Activated CD4-positive, alpha-beta memory T cell treated with anti-CD3 and anti-CD28 coated beads, Interleukin-2, amount 10 ng/mL, durations not matched to agents 7 days and 5 days (primary cell): ENCODE measurements at regions not wholly inside any gene's neighbourhood (a gene's known extent, or its start where the extent isn't known, plus 50 kb on each side); places are given as distances from the start of the nearest gene placed in this dataset.
A peak's percentile ranks its signal among the peaks of the same experiment; 100 is the strongest.
"Not testable (repeated sequence)": the region's sequence is repeated elsewhere in the genome, so short reads cannot be mapped to it uniquely, and the experiment has no call there.

ENCODE experiments used
- CTCF ChIA-PET: fragments of 350-600 bp; sonication (Branson Sonifier 250); formaldehyde crosslinking; loops from one replicate; lab custom pipeline; 2021; ENCODE audit warnings: antibody characterized with exemption, inconsistent platforms; lab: Charles Lee
- POLR2A ChIA-PET: fragments of 350-600 bp; sonication (Branson Sonifier 250); formaldehyde crosslinking; loops from one replicate; lab custom pipeline; 2021; ENCODE audit warnings: antibody characterized with exemption; lab: Charles Lee
- DNase-seq: peaks from one replicate; pipeline ENCODE4 v3.0.0-alpha.2; 2020
- H3K27ac Mint-ChIP-seq: one replicate; pipeline ENCODE4 v1.8.0; 2021; ENCODE audit warnings: mild to moderate bottlenecking, mixed read lengths
- H3K27me3 Mint-ChIP-seq: one replicate; pipeline ENCODE4 v1.8.0; 2021; ENCODE audit warnings: mixed read lengths
- H3K36me3 Mint-ChIP-seq: one replicate; pipeline ENCODE4 v1.8.0; 2021; ENCODE audit warnings: low read depth, mixed read lengths
- H3K4me1 Mint-ChIP-seq: one replicate; pipeline ENCODE4 v1.8.0; 2021; ENCODE audit warnings: mixed read lengths
- H3K4me3 Mint-ChIP-seq: one replicate; pipeline ENCODE4 v1.8.0; 2021; ENCODE audit warnings: mild to moderate bottlenecking, mixed read lengths
- H3K9me3 Mint-ChIP-seq: one replicate; pipeline ENCODE4 v1.8.0; 2021; ENCODE audit warnings: mixed read lengths

GRCh38 chr10:22111705-22112104, 106.1 kb downstream of the EBLN1 start:
- Mint-ChIP-seq H3K4me1 (peaks cover 7% of the 10 kb centered on the region), H3K27me3 (peaks cover 15% of the 10 kb centered on the region), H3K27ac (no peak overlapping the region), H3K9me3 (no peaks in the 10 kb centered on the region), H3K4me3 (no peak overlapping the region), H3K36me3 (no peaks in the 10 kb centered on the region)
- POLR2A ChIA-PET: no interaction called here
- CTCF ChIA-PET: no interaction called here
- no peak for DNase-seq

- ChIA-PET CTCF (no interaction called here), POLR2A (no interaction called here)
- H3K4me3 Mint-ChIP-seq: no peak overlapping the region
- H3K9me3 Mint-ChIP-seq: no peaks in the 10 kb centered on the region
- peaks cover 7% of the 10 kb centered on the region for H3K4me1 Mint-ChIP-seq
- no peak overlapping the region for H3K27ac Mint-ChIP-seq
- DNase-seq: no peak
- H3K36me3 Mint-ChIP-seq: no peaks in the 10 kb centered on the region
- peaks cover 14% of the 10 kb centered on the region for H3K27me3 Mint-ChIP-seq
Measured at GRCh38 chr10:22111260-22111659, 106.6 kb downstream of the EBLN1 start.

- Mint-ChIP-seq H3K4me3 (no peak overlapping the region), H3K9me3 (no peaks in the 10 kb centered on the region), H3K27me3 (peaks cover 12% of the 10 kb centered on the region), H3K27ac (no peak overlapping the region), H3K36me3 (no peaks in the 10 kb centered on the region), H3K4me1 (peaks cover 7% of the 10 kb centered on the region)
- POLR2A ChIA-PET: no interaction called here
- no peak for DNase-seq
- CTCF ChIA-PET: no interaction called here
Measured at GRCh38 chr10:22110761-22111160, 107.1 kb downstream of the EBLN1 start.

GRCh38 chr10:22105270-22105669, 101.7 kb upstream of the DNAJC1 start:
- no peaks in the 10 kb centered on the region for H3K36me3 Mint-ChIP-seq
- peaks cover 2% of the 10 kb centered on the region for H3K9me3 Mint-ChIP-seq
- no peak overlapping the region for H3K4me3 Mint-ChIP-seq
- no peaks in the 10 kb centered on the region for H3K27me3 Mint-ChIP-seq
- no peak for DNase-seq
- POLR2A ChIA-PET: no interaction called here
- CTCF ChIA-PET: no interaction called here
- no peak overlapping the region for H3K27ac Mint-ChIP-seq
- H3K4me1 Mint-ChIP-seq: no peaks in the 10 kb centered on the region

GRCh38 chr10:22103701-22104470, 100.4 kb upstream of the DNAJC1 start:
- CTCF ChIA-PET: interaction anchor here (0.7 to 0.9 kb wide), 2 partner anchors 14 to 98 kb away, joined by 3 to 4 read pairs; no protein-coding TSS in a partner anchor

GRCh38 chr10:22097696-22098095, 94.2 kb upstream of the DNAJC1 start:
- Mint-ChIP-seq H3K9me3 (peaks cover 2% of the 10 kb centered on the region), H3K27me3 (no peaks in the 10 kb centered on the region), H3K27ac (no peak overlapping the region), H3K4me1 (no peaks in the 10 kb centered on the region), H3K36me3 (no peaks in the 10 kb centered on the region), H3K4me3 (no peak overlapping the region)
- POLR2A ChIA-PET: no interaction called here
- no peak for DNase-seq
- CTCF ChIA-PET: no interaction called here

More at GRCh38 chr10:22103701-22104470, 100.4 kb upstream of the DNAJC1 start:
- H3K36me3 Mint-ChIP-seq: no peaks in the 10 kb centered on the region
- no peak overlapping the region for H3K4me3 Mint-ChIP-seq
- DNase-seq: no peak
- POLR2A ChIA-PET: interaction anchor here (1.1 kb wide), 1 partner anchor 212 kb away, joined by 4 read pairs; the partner anchor contains the start of gene COMMD3
- no peaks in the 10 kb centered on the region for H3K4me1 Mint-ChIP-seq
- no peaks in the 10 kb centered on the region for H3K27me3 Mint-ChIP-seq
- H3K9me3 Mint-ChIP-seq: peaks cover 2% of the 10 kb centered on the region
- no peak overlapping the region for H3K27ac Mint-ChIP-seq

- H3K36me3 Mint-ChIP-seq, H3K9me3 Mint-ChIP-seq, H3K4me3 Mint-ChIP-seq, H3K27ac Mint-ChIP-seq, DNase-seq, H3K27me3 Mint-ChIP-seq, POLR2A ChIA-PET, H3K4me1 Mint-ChIP-seq: not testable (repeated sequence)
- CTCF ChIA-PET: interaction anchor here (1.7 kb wide), 1 partner anchor 13 kb away, joined by 4 read pairs; no protein-coding TSS in a partner anchor
Measured at GRCh38 chr10:22091260-22091659, 87.7 kb upstream of the DNAJC1 start.

GRCh38 chr10:22087402-22087738, 83.8 kb upstream of the DNAJC1 start:
- ChIA-PET POLR2A (no interaction called here), CTCF (no interaction called here)
- Mint-ChIP-seq H3K27me3 (peaks cover 4% of the 10 kb centered on the region), H3K4me3 (no peak overlapping the region), H3K27ac (no peak overlapping the region), H3K9me3 (no peaks in the 10 kb centered on the region), H3K36me3 (no peaks in the 10 kb centered on the region), H3K4me1 (no peaks in the 10 kb centered on the region)
- DNase-seq: no peak

GRCh38 chr10:22086730-22087401, 83.3 kb upstream of the DNAJC1 start:
- POLR2A ChIA-PET: no interaction called here
- DNase-seq: no peak
- peaks cover 4% of the 10 kb centered on the region for H3K27me3 Mint-ChIP-seq
- no peak overlapping the region for H3K27ac Mint-ChIP-seq
- H3K9me3 Mint-ChIP-seq: no peaks in the 10 kb centered on the region
- H3K4me1 Mint-ChIP-seq: no peaks in the 10 kb centered on the region
- no peak overlapping the region for H3K4me3 Mint-ChIP-seq
- H3K36me3 Mint-ChIP-seq: no peaks in the 10 kb centered on the region
- CTCF ChIA-PET: no interaction called here

GRCh38 chr10:22079921-22080320, 76.4 kb upstream of the DNAJC1 start:
- H3K9me3 Mint-ChIP-seq, H3K27me3 Mint-ChIP-seq, H3K27ac Mint-ChIP-seq, H3K36me3 Mint-ChIP-seq, DNase-seq, H3K4me3 Mint-ChIP-seq, H3K4me1 Mint-ChIP-seq, POLR2A ChIA-PET: not testable (repeated sequence)
- CTCF ChIA-PET: interaction anchor here (0.6 kb wide), 1 partner anchor 95 kb away, joined by 7 read pairs; no protein-coding TSS in a partner anchor

GRCh38 chr10:22071332-22071731, 67.8 kb upstream of the DNAJC1 start:
- POLR2A ChIA-PET: no interaction called here
- no peaks in the 10 kb centered on the region for H3K36me3 Mint-ChIP-seq
- H3K4me3 Mint-ChIP-seq: no peak overlapping the region
- no peaks in the 10 kb centered on the region for H3K4me1 Mint-ChIP-seq
- no peak overlapping the region for H3K27ac Mint-ChIP-seq
- CTCF ChIA-PET: no interaction called here
- no peak for DNase-seq
- peaks cover 8% of the 10 kb centered on the region for H3K9me3 Mint-ChIP-seq
- peaks cover 17% of the 10 kb centered on the region for H3K27me3 Mint-ChIP-seq

GRCh38 chr10:22067091-22067490, 63.6 kb upstream of the DNAJC1 start:
- peaks cover 19% of the 10 kb centered on the region for H3K27me3 Mint-ChIP-seq
- CTCF ChIA-PET: no interaction called here
- peaks cover 3% of the 10 kb centered on the region for H3K36me3 Mint-ChIP-seq
- H3K4me1 Mint-ChIP-seq: no peaks in the 10 kb centered on the region
- H3K27ac Mint-ChIP-seq: no peak overlapping the region
- peaks cover 5% of the 10 kb centered on the region for H3K9me3 Mint-ChIP-seq
- H3K4me3 Mint-ChIP-seq: no peak overlapping the region
- POLR2A ChIA-PET: no interaction called here
- no peak for DNase-seq

- H3K27me3 Mint-ChIP-seq, CTCF ChIA-PET, H3K4me1 Mint-ChIP-seq, H3K27ac Mint-ChIP-seq, H3K4me3 Mint-ChIP-seq, H3K9me3 Mint-ChIP-seq, H3K36me3 Mint-ChIP-seq: not testable (repeated sequence)
- peak; percentile 64 for DNase-seq
- POLR2A ChIA-PET: interaction anchor here (1.7 kb wide), 1 partner anchor 57 kb away, joined by 4 read pairs; the partner anchor contains the start of gene DNAJC1
Measured at GRCh38 chr10:22060984-22061383, 57.5 kb upstream of the DNAJC1 start.
